ENCODE measurements at regions not wholly inside any gene's neighbourhood (a gene's known extent, or its start where the extent isn't known, plus 50 kb on each side); places are given as distances from the start of the nearest gene placed in this dataset.

DNA sequence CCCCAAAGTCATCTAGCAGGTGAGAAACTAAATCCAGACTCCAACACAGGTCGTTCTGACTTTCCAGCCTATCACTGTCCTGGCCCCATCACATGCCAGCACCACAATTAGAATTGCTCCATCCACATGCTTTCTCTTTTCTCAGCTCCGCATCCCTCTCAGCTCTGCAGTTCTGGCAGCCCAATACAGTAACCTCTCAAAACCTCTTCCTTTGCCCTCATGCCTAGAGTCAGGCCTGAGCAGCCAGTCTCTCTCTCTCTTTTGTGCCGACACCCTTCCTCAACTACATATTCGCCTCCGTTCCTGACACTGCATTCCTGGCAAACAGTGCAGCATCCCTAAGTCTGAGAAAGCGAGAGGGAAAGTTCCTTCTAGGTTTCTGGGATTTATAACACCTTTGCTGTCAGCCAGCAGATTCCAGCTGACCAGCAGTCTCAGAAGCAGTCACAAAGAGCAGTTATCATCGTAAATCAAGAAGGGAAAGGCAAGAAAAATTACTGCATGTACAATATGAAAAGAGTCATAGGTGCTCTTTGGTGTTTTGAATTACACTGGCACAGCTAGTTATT lies 258.0 kb downstream of the FAT3 start:
- Mint-ChIP-seq H3K27ac (ENCODE audit: unreplicated experiment) (no peak overlapping the region), H3K4me3 (ENCODE audit: unreplicated experiment) (no peak overlapping the region), H3K27me3 (ENCODE audit: low read depth) (no peaks in the 10 kb centered on the region), H3K9me3 (ENCODE audit: low read depth) (no peaks in the 10 kb centered on the region), H3K4me1 (ENCODE audit: low read depth) (peaks cover 6% of the 10 kb centered on the region), H3K36me3 (ENCODE audit: low read depth) (no peaks in the 10 kb centered on the region)
- no peak for DNase-seq (ENCODE audit: low spot score)
- TF ChIP-seq, protein P1, sequence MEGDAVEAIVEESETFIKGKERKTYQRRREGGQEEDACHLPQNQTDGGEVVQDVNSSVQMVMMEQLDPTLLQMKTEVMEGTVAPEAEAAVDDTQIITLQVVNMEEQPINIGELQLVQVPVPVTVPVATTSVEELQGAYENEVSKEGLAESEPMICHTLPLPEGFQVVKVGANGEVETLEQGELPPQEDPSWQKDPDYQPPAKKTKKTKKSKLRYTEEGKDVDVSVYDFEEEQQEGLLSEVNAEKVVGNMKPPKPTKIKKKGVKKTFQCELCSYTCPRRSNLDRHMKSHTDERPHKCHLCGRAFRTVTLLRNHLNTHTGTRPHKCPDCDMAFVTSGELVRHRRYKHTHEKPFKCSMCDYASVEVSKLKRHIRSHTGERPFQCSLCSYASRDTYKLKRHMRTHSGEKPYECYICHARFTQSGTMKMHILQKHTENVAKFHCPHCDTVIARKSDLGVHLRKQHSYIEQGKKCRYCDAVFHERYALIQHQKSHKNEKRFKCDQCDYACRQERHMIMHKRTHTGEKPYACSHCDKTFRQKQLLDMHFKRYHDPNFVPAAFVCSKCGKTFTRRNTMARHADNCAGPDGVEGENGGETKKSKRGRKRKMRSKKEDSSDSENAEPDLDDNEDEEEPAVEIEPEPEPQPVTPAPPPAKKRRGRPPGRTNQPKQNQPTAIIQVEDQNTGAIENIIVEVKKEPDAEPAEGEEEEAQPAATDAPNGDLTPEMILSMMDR (IDR thresholded peaks at IDR 0.05) = no peak

DNA sequence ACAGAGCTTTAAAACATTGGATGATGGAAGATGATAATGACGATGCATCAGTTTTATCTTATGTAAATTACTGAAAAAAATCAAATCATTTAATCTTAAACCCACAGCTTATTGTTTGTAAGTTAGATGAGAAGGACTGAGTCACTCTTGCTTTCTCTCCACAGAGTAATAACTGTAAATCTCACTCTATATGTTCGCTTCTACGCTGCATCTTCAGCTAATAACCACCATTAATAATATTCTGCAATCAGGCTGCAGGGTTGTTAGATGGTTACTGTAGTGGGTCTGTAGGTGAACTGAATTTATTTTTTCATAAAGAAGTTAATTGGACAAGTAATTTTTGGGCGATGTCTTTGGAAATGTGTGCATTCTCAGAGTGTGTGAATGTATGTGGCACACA lies 260.0 kb downstream of the FAT3 start:
- Mint-ChIP-seq H3K36me3 (ENCODE audit: low read depth) (no peaks in the 10 kb centered on the region), H3K9me3 (ENCODE audit: low read depth) (no peaks in the 10 kb centered on the region), H3K4me3 (ENCODE audit: unreplicated experiment) (no peak overlapping the region), H3K27ac (ENCODE audit: unreplicated experiment) (no peak overlapping the region), H3K27me3 (ENCODE audit: low read depth) (no peaks in the 10 kb centered on the region), H3K4me1 (ENCODE audit: low read depth) (peaks cover 6% of the 10 kb centered on the region)
- TF ChIP-seq, protein P1 (IDR thresholded peaks at IDR 0.05) = no peak
- DNase-seq (ENCODE audit: low spot score) = no peak

DNA sequence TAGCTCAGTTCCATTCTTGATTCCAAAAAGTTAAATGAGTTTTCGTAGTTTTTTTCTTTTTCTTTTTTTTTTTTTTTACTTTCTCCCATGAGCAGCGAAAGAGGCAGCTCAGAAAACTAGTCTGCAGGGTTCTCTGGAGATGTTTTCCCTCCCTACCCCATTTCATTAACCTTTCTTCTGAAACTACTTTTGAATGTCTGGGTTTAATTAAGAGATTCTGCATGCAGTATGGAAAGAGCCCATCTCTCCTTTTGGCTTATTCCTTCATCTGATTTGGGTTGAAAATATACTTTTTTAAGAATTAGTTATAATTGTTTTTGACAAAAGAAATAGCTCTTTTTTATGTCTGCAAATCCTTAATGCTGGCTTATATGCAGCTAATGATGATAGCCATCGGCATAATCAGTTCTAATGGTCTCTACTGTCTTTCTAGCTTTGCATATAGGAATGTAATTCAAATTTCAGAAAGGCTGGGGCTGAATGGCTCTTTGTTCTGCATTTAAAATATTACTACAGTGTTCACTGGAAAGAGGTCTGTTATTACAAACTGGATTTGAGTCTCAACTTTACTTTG lies 265.3 kb downstream of the FAT3 start:
- no peak for DNase-seq (ENCODE audit: low spot score)
- H3K4me3 Mint-ChIP-seq (ENCODE audit: unreplicated experiment) = no peak overlapping the region
- H3K9me3 Mint-ChIP-seq (ENCODE audit: low read depth) = no peaks in the 10 kb centered on the region
- peaks cover 6% of the 10 kb centered on the region for H3K4me1 Mint-ChIP-seq (ENCODE audit: low read depth)
- no peak overlapping the region for H3K27ac Mint-ChIP-seq (ENCODE audit: unreplicated experiment)
- H3K36me3 Mint-ChIP-seq (ENCODE audit: low read depth) = no peaks in the 10 kb centered on the region
- TF ChIP-seq, protein P1 (IDR thresholded peaks at IDR 0.05) = no peak
- no peaks in the 10 kb centered on the region for H3K27me3 Mint-ChIP-seq (ENCODE audit: low read depth)

DNA sequence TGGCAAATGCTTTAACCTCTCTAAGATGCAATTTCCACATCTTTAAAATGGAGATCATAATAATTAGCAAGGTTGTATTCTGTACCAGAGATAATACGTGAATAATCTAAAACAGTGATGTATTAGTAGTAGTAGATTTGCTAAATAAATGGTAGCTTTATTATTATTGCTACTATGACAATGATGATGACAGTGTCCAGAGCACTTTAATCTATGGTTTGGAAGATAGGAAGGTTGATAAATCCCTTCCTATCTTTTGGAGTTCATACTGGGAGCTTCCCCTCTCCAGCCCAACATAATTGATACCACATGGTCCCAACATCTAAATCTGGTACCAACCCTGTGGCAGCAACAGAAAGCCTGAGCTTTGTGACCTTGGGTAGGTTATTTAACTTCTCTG lies 267.8 kb downstream of the FAT3 start:
- H3K36me3 Mint-ChIP-seq (ENCODE audit: low read depth) = no peaks in the 10 kb centered on the region
- DNase-seq (ENCODE audit: low spot score) = no peak

GRCh38 chr11:92495107-92495793 lies 270.6 kb downstream of the FAT3 start:
- H3K4me1 Mint-ChIP-seq (ENCODE audit: low read depth) = no peaks in the 10 kb centered on the region
- no peak overlapping the region for H3K27ac Mint-ChIP-seq (ENCODE audit: unreplicated experiment)
- TF ChIP-seq, protein P1 (IDR thresholded peaks at IDR 0.05) = no peak
- H3K27me3 Mint-ChIP-seq (ENCODE audit: low read depth) = no peaks in the 10 kb centered on the region
- no peaks in the 10 kb centered on the region for H3K36me3 Mint-ChIP-seq (ENCODE audit: low read depth)
- H3K4me3 Mint-ChIP-seq (ENCODE audit: unreplicated experiment) = no peak overlapping the region
- no peak for DNase-seq (ENCODE audit: low spot score)
- no peaks in the 10 kb centered on the region for H3K9me3 Mint-ChIP-seq (ENCODE audit: low read depth)

More for the DNA sequence above, 267.8 kb downstream of the FAT3 start:
- H3K4me3 Mint-ChIP-seq (ENCODE audit: unreplicated experiment) = no peak overlapping the region
- TF ChIP-seq, protein P1 (IDR thresholded peaks at IDR 0.05) = no peak
- no peaks in the 10 kb centered on the region for H3K4me1 Mint-ChIP-seq (ENCODE audit: low read depth)
- no peak overlapping the region for H3K27ac Mint-ChIP-seq (ENCODE audit: unreplicated experiment)
- H3K9me3 Mint-ChIP-seq (ENCODE audit: low read depth) = no peaks in the 10 kb centered on the region
- H3K27me3 Mint-ChIP-seq (ENCODE audit: low read depth) = no peaks in the 10 kb centered on the region
